HepG2 (cell line): ENCODE measurements at regions not wholly inside any gene's neighbourhood (a gene's known extent, or its start where the extent isn't known, plus 50 kb on each side); places are given as distances from the start of the nearest gene placed in this dataset.

Experiments
- ATAC-seq: fragments of 200-7000 bp; cut with Tn5 transposase; 3 replicates; pipeline ENCODE4 v1.9.1; 2020; ENCODE audit warnings: mild to moderate bottlenecking, moderate library complexity
- BruUV-seq: library from RNA; stranded (reverse); fragments of 400-500 nt; replicated peaks from 2 replicates; lab custom pipeline; 2021; lab: Mats Ljungman, UMichigan
- CTCF ChIA-PET: fragments of 300-600 bp; formaldehyde crosslinking; extraction: SDS; loops from one replicate; lab custom pipeline; 2021; ENCODE audit warnings: low total read pairs, inconsistent platforms, low intra/inter-chr PET ratio; lab: Yijun Ruan, JAX
- POLR2A ChIA-PET: fragments of 350-600 bp; sonication (Branson Sonifier 250); formaldehyde crosslinking; loops from one replicate; lab custom pipeline; 2020; ENCODE audit warnings: antibody characterized with exemption, inconsistent platforms; lab: Yijun Ruan, JAX
- DNase-seq: peaks from one replicate; pipeline ENCODE4 v3.0.0-alpha.2; 2015; ENCODE audit warnings: low spot score
- FAIRE-seq: peaks from 3 replicates; lab custom pipeline; 2011; peaks lifted over from hg19 to GRCh38; lab: Jason Lieb, UNC
- H2AFZ ChIP-seq: one replicate; pipeline ENCODE4 v1.6.1; 2011; ENCODE audit warnings: low read length, inconsistent platforms
- H3K27ac ChIP-seq: fragments of 300-600 bp; 3 replicates; pipeline ENCODE4 v1.8.0; 2011; ENCODE audit warnings: mixed run types, mild to moderate bottlenecking, mixed read lengths, low read length, inconsistent platforms; ENCODE audit not compliant: insufficient read depth; ENCODE audit errors: extremely low read length
- H3K27me3 ChIP-seq, 2 experiments: fragments of 200-600 bp in 1 of 2; 2 replicates in 1 of 2; 3 replicates in 1 of 2; pipeline versions ENCODE4 v1.6.0 to v1.8.0; 2011; ENCODE audit warnings: low read length in 2 of 2, mild to moderate bottlenecking in 2 of 2, moderate library complexity in 2 of 2, inconsistent platforms in 1 of 2; ENCODE audit not compliant: insufficient read depth in 2 of 2, control insufficient read depth in 1 of 2
- H3K36me3 ChIP-seq, 2 experiments: fragments of 200-600 bp in 1 of 2; replicated peaks in 1 of 2; 2 replicates in 1 of 2; 3 replicates in 1 of 2; pipeline versions ENCODE4 v1.5.1 to v1.8.0; 2011; ENCODE audit warnings: low read length in 2 of 2, inconsistent platforms in 1 of 2; ENCODE audit not compliant: insufficient read depth in 2 of 2, control insufficient read depth in 1 of 2
- H3K4me1 ChIP-seq: 2 replicates; pipeline ENCODE4 v1.5.1; 2012; ENCODE audit warnings: low read length, inconsistent platforms; ENCODE audit not compliant: insufficient read depth
- H3K4me2 ChIP-seq: 2 replicates; pipeline ENCODE4 v1.6.0; 2011; ENCODE audit warnings: low read depth, low read length, inconsistent platforms
- H3K4me3 ChIP-seq, 3 experiments: fragments of 200-600 bp in 1 of 3; sonication (generic), shearing (Covaris generic) in 1 of 3; replicated peaks in 1 of 3; 2 replicates each; pipeline ENCODE4 v1.5.1; 2011 to 2016; ENCODE audit warnings: low read length in 3 of 3, inconsistent platforms in 2 of 3, low read depth in 2 of 3, mild to moderate bottlenecking in 2 of 3, control low read depth in 1 of 3, mixed read lengths in 1 of 3; ENCODE audit not compliant: insufficient read depth in 1 of 3
- H3K79me2 ChIP-seq: one replicate; pipeline ENCODE4 v1.6.1; 2011; ENCODE audit warnings: low read length, inconsistent platforms; ENCODE audit not compliant: insufficient read depth
- H3K9ac ChIP-seq: 2 replicates; pipeline ENCODE4 v1.6.0; 2011; ENCODE audit warnings: mild to moderate bottlenecking, low read depth, low read length, inconsistent platforms; ENCODE audit not compliant: insufficient read depth
- H3K9me3 ChIP-seq: 2 replicates; pipeline ENCODE4 v1.5.1; 2012; ENCODE audit warnings: mild to moderate bottlenecking, low read length
- H4K20me1 ChIP-seq: 2 replicates; pipeline ENCODE4 v1.6.0; 2011; ENCODE audit warnings: inconsistent platforms, mild to moderate bottlenecking, low read length, moderate library complexity; ENCODE audit not compliant: insufficient read depth
- BCLAF1 ChIP-seq: fragments of 450-650 bp; IDR thresholded peaks from 2 replicates; pipeline ENCODE4 v1.6.1; 2017; ENCODE audit warnings: mild to moderate bottlenecking
- BRCA1 ChIP-seq: sonication (generic); formaldehyde crosslinking; IDR thresholded peaks from 2 replicates; pipeline ENCODE4 v1.4.0; 2020; ENCODE audit warnings: missing genetic modification reagents
- GZF1 ChIP-seq: sonication (generic); formaldehyde crosslinking; IDR thresholded peaks from 2 replicates; pipeline ENCODE4 v1.5.1; 2020; ENCODE audit warnings: mild to moderate bottlenecking, missing genetic modification reagents
- ISX ChIP-seq: sonication (generic); formaldehyde crosslinking; conservative IDR thresholded peaks from 2 replicates; pipeline ENCODE4 v1.5.0; 2020; ENCODE audit warnings: missing genetic modification reagents
- MLLT10 ChIP-seq: sonication (generic); formaldehyde crosslinking; IDR thresholded peaks from 2 replicates; pipeline ENCODE4 v1.4.0; 2020; ENCODE audit warnings: missing genetic modification reagents
- NFIC ChIP-seq: IDR thresholded peaks from 2 replicates; pipeline ENCODE4 v1.6.1; 2012; ENCODE audit warnings: mild to moderate bottlenecking, low read length, inconsistent platforms
- USF2 ChIP-seq, 2 experiments: sonication (generic) in 1 of 2; formaldehyde crosslinking in 1 of 2; IDR thresholded peaks; 2 replicates each; pipeline versions ENCODE4 v1.5.1 to v1.6.1; 2011 to 2020; ENCODE audit warnings: borderline replicate concordance in 1 of 2, low read depth in 1 of 2, low read length in 1 of 2, mild to moderate bottlenecking in 1 of 2, missing genetic modification reagents in 1 of 2, moderate library complexity in 1 of 2
- ZNF792 ChIP-seq: IDR thresholded peaks from 2 replicates; pipeline ENCODE4 v1.6.1; 2016
- WGBS: methylation state at CpG from one replicate; pipeline ENCODE4 v1.1.6; 2017; ENCODE audit warnings: low lambda C conversion rate; 5-methylcytosine and 5-hydroxymethylcytosine counted together
- in situ Hi-C: cut with HindIII; loops from 2 replicates; pipeline ENCODE4 v1.10.0; 2017; ENCODE audit warnings: low pct_unique_long_range_greater_than_20kb; ENCODE audit not compliant: extremely low pct_ligation_motif_present
- intact Hi-C: fragments of 100-400 bp; cut with micrococcal nuclease; formaldehyde crosslinking; loops from one replicate; pipeline ENCODE4 v1.10.0; 2022; ENCODE audit not compliant: unreplicated experiment

- no peak for TF ChIP-seq ISX (CRISPR knock-in tag)
- no peak for TF ChIP-seq NFIC
- no peak for TF ChIP-seq USF2 (IDR thresholded peaks at IDR 0.05; ENCODE audit: low read depth, low read length)
- no peak for TF ChIP-seq USF2 (CRISPR knock-in tag; IDR thresholded peaks at IDR 0.05; ENCODE audit: borderline replicate concordance)
These were observed 134.2 kb downstream of the OR13A1 start (continued) for GRCh38 chr10:45180946-45181875.

GRCh38 chr10:45183174-45183573 is 132.2 kb downstream of the OR13A1 start:
- CTCF ChIA-PET = no interaction called here
- no peak overlapping the region for H3K9ac ChIP-seq
- intact Hi-C loops = no loop called here

More at GRCh38 chr10:45183174-45183573, 132.2 kb downstream of the OR13A1 start:
- H3K4me2 ChIP-seq = no peak overlapping the region
- POLR2A ChIA-PET = no interaction called here
- no peaks in the 10 kb centered on the region for H3K4me1 ChIP-seq
- no peak for TF ChIP-seq GZF1
- no peak for TF ChIP-seq BCLAF1
- no peak for TF ChIP-seq MLLT10 (CRISPR knock-in tag)
- TF ChIP-seq BRCA1 = no peak
- no peak for TF ChIP-seq ZNF792 (CRISPR knock-in tag)
- in situ Hi-C loops = no loop called here
- no peak overlapping the region for H3K27ac ChIP-seq
- H3K9me3 ChIP-seq = no peaks in the 10 kb centered on the region
- 52% methylated on average over 4 of the region's 4 CpGs for WGBS
- H3K36me3 ChIP-seq = no peaks in the 10 kb centered on the region
- no peaks in the 10 kb centered on the region for H3K79me2 ChIP-seq
- no peak overlapping the region for H3K4me3 ChIP-seq
- H2AFZ ChIP-seq = no peak overlapping the region
- DNase-seq (no peak), ATAC-seq (no peak), FAIRE-seq (no peak)
- peaks cover 0 to 8% of the 10 kb centered on the region in 2 experiments; a peak in 3 of 5 replicates for H3K27me3 ChIP-seq
- no peaks in the 10 kb centered on the region for H4K20me1 ChIP-seq
- BruUV-seq = no TSS peak
